Neural cell (in vitro differentiated cells): ENCODE measurements at regions not wholly inside any gene's neighbourhood (a gene's known extent, or its start where the extent isn't known, plus 50 kb on each side); places are given as distances from the start of the nearest gene placed in this dataset.

Experiments
- H2AFZ ChIP-seq: fragments of 200-600, 300-800 bp; sonication (generic), shearing (Covaris generic); 2 replicates; pipeline ENCODE4 v1.6.0; 2014; ENCODE audit warnings: low read depth, mild to moderate bottlenecking, antibody characterized with exemption, low read length, moderate library complexity
- H3F3A ChIP-seq: fragments of 200-600 bp; shearing (Covaris generic); 2 replicates; pipeline ENCODE4 v1.6.1; 2016; ENCODE audit warnings: mild to moderate bottlenecking, moderate library complexity, mixed read lengths, antibody characterized with exemption, low read length; ENCODE audit not compliant: insufficient read depth, poor library complexity, severe bottlenecking
- H3K27ac ChIP-seq: fragments of 200-600, 300-800 bp; sonication (generic), shearing (Covaris generic); 2 replicates; pipeline ENCODE4 v1.5.1; 2014; ENCODE audit warnings: mild to moderate bottlenecking, low read length, moderate library complexity
- H3K27me3 ChIP-seq: fragments of 300-800, 200-600 bp; sonication (generic), shearing (Covaris generic); 2 replicates; pipeline ENCODE4 v1.6.0; 2014; ENCODE audit warnings: mild to moderate bottlenecking, low read depth, low read length, moderate library complexity; ENCODE audit not compliant: insufficient read depth
- H3K36me3 ChIP-seq: fragments of 300-800, 200-600 bp; sonication (generic), shearing (Covaris generic); 2 replicates; pipeline ENCODE4 v1.5.1; 2014; ENCODE audit warnings: mild to moderate bottlenecking, antibody characterized with exemption, low read length, moderate library complexity; ENCODE audit not compliant: insufficient read depth
- H3K4me2 ChIP-seq: fragments of 300-800, 200-600 bp; sonication (generic), shearing (Covaris generic); 2 replicates; pipeline ENCODE4 v1.6.0; 2014; ENCODE audit warnings: mild to moderate bottlenecking, low read length
- H3K4me3 ChIP-seq: fragments of 300-800, 200-600 bp; sonication (generic), shearing (Covaris generic); 2 replicates; pipeline ENCODE4 v1.5.1; 2014; ENCODE audit warnings: mild to moderate bottlenecking, low read length, moderate library complexity
- H3K79me2 ChIP-seq: fragments of 200-600 bp; shearing (Covaris generic); replicated peaks from 2 replicates; pipeline ENCODE4 v1.6.0; 2014; ENCODE audit warnings: mild to moderate bottlenecking, low read length, moderate library complexity; ENCODE audit not compliant: insufficient read depth
- H3K9ac ChIP-seq: fragments of 300-800, 200-600 bp; sonication (generic), shearing (Covaris generic); 2 replicates; pipeline ENCODE4 v1.6.1; 2016; ENCODE audit warnings: mild to moderate bottlenecking, low read length, mixed read lengths
- H3K9me2 ChIP-seq: fragments of 200-600 bp; shearing (Covaris generic); 2 replicates; pipeline ENCODE4 v1.6.1; 2016; ENCODE audit warnings: mild to moderate bottlenecking, low read length, mixed read lengths; ENCODE audit not compliant: insufficient read depth
- H3K9me3 ChIP-seq: fragments of 200-600, 300-800 bp; sonication (generic), shearing (Covaris generic); 2 replicates; pipeline ENCODE4 v1.6.1; 2016; ENCODE audit warnings: mild to moderate bottlenecking, mixed run types, low read length, moderate library complexity, mixed read lengths
- H4K20me1 ChIP-seq: fragments of 200-600 bp; shearing (Covaris generic); 2 replicates; pipeline ENCODE4 v1.6.1; 2016; ENCODE audit warnings: mild to moderate bottlenecking, mixed run types; ENCODE audit not compliant: insufficient read depth
- EP300 ChIP-seq: fragments of 450-650 bp; conservative IDR thresholded peaks from 2 replicates; pipeline ENCODE4 v1.6.1; 2014; ENCODE audit warnings: antibody characterized with exemption, mild to moderate bottlenecking, moderate library complexity; ENCODE audit not compliant: poor library complexity, severe bottlenecking
- EZH2 ChIP-seq: fragments of 200-600, 300-800 bp; shearing (Covaris generic), sonication (generic); IDR thresholded peaks from 2 replicates; pipeline ENCODE4 v1.6.1; 2014; ENCODE audit warnings: antibody characterized with exemption, low read length, borderline replicate concordance, mild to moderate bottlenecking; ENCODE audit not compliant: insufficient read depth, poor library complexity, severe bottlenecking
- MXI1 ChIP-seq: fragments of 450-650 bp; conservative IDR thresholded peaks from 2 replicates; pipeline ENCODE4 v1.6.1; 2014; ENCODE audit warnings: antibody characterized with exemption, mild to moderate bottlenecking; ENCODE audit not compliant: poor library complexity, severe bottlenecking
- POLR2AphosphoS5 ChIP-seq: IDR thresholded peaks from 2 replicates; pipeline ENCODE4 v1.6.1; 2012
- RAD21 ChIP-seq: fragments of 450-650 bp; conservative IDR thresholded peaks from 2 replicates; pipeline ENCODE4 v1.6.1; 2014; ENCODE audit warnings: antibody characterized with exemption, mild to moderate bottlenecking, moderate library complexity
- SMC3 ChIP-seq: fragments of 450-650 bp; conservative IDR thresholded peaks from 2 replicates; pipeline ENCODE4 v1.6.1; 2014; ENCODE audit warnings: antibody characterized with exemption, mild to moderate bottlenecking, moderate library complexity; ENCODE audit not compliant: poor library complexity
- TAF1 ChIP-seq: IDR thresholded peaks from 2 replicates; pipeline ENCODE4 v1.6.1; 2012; ENCODE audit warnings: low read depth
- TF ChIP-seq, protein P1 (sequence below): IDR thresholded peaks from 2 replicates; pipeline ENCODE4 v1.6.1; 2012; ENCODE audit warnings: borderline replicate concordance
- TF ChIP-seq, protein P2 (sequence below): fragments of 450-650 bp; IDR thresholded peaks from 2 replicates; pipeline ENCODE4 v1.5.1; 2014; ENCODE audit warnings: antibody characterized with exemption, mild to moderate bottlenecking, moderate library complexity; ENCODE audit not compliant: poor library complexity, severe bottlenecking

DNA sequence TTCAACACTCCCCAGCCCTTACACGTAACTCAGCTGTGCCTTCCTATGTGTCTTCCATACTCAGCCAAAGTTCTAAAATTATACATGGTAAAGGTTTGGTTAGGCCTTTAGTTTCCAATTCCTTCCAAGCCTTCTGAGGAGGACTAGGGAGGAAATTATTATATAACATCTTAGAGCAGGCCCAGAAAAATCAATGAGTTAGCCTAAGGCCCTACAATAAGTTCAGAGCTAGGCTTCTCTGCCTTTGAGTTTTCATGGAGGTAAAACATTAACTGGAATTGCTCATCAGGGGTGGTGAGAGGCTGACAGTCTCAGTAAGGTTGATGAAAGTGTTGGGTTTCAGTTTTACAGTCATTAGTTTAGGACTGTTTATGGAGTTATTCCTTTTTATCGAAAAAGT is 286.0 kb downstream of the ADGB start:
- Histone ChIP-seq H3K27me3 (no peaks in the 10 kb centered on the region), H3K36me3 (no peaks in the 10 kb centered on the region), H3K9ac (no peak overlapping the region), H4K20me1 (no peaks in the 10 kb centered on the region), H3K9me3 (no peaks in the 10 kb centered on the region), H2AFZ (no peak overlapping the region), H3K27ac (no peak overlapping the region), H3K4me3 (no peak overlapping the region), H3K4me2 (no peak overlapping the region), H3K9me2 (no peaks in the 10 kb centered on the region), H3F3A (no peaks in the 10 kb centered on the region), H3K79me2 (no peaks in the 10 kb centered on the region)
- TF ChIP-seq EZH2 (no peak), SMC3 (no peak), MXI1 (no peak), POLR2AphosphoS5 (no peak), EP300 (no peak), RAD21 (no peak), TAF1 (no peak)
- TF ChIP-seq, protein P1, sequence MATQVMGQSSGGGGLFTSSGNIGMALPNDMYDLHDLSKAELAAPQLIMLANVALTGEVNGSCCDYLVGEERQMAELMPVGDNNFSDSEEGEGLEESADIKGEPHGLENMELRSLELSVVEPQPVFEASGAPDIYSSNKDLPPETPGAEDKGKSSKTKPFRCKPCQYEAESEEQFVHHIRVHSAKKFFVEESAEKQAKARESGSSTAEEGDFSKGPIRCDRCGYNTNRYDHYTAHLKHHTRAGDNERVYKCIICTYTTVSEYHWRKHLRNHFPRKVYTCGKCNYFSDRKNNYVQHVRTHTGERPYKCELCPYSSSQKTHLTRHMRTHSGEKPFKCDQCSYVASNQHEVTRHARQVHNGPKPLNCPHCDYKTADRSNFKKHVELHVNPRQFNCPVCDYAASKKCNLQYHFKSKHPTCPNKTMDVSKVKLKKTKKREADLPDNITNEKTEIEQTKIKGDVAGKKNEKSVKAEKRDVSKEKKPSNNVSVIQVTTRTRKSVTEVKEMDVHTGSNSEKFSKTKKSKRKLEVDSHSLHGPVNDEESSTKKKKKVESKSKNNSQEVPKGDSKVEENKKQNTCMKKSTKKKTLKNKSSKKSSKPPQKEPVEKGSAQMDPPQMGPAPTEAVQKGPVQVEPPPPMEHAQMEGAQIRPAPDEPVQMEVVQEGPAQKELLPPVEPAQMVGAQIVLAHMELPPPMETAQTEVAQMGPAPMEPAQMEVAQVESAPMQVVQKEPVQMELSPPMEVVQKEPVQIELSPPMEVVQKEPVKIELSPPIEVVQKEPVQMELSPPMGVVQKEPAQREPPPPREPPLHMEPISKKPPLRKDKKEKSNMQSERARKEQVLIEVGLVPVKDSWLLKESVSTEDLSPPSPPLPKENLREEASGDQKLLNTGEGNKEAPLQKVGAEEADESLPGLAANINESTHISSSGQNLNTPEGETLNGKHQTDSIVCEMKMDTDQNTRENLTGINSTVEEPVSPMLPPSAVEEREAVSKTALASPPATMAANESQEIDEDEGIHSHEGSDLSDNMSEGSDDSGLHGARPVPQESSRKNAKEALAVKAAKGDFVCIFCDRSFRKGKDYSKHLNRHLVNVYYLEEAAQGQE: no peak
- TF ChIP-seq, protein P2, sequence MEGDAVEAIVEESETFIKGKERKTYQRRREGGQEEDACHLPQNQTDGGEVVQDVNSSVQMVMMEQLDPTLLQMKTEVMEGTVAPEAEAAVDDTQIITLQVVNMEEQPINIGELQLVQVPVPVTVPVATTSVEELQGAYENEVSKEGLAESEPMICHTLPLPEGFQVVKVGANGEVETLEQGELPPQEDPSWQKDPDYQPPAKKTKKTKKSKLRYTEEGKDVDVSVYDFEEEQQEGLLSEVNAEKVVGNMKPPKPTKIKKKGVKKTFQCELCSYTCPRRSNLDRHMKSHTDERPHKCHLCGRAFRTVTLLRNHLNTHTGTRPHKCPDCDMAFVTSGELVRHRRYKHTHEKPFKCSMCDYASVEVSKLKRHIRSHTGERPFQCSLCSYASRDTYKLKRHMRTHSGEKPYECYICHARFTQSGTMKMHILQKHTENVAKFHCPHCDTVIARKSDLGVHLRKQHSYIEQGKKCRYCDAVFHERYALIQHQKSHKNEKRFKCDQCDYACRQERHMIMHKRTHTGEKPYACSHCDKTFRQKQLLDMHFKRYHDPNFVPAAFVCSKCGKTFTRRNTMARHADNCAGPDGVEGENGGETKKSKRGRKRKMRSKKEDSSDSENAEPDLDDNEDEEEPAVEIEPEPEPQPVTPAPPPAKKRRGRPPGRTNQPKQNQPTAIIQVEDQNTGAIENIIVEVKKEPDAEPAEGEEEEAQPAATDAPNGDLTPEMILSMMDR: no peak

DNA sequence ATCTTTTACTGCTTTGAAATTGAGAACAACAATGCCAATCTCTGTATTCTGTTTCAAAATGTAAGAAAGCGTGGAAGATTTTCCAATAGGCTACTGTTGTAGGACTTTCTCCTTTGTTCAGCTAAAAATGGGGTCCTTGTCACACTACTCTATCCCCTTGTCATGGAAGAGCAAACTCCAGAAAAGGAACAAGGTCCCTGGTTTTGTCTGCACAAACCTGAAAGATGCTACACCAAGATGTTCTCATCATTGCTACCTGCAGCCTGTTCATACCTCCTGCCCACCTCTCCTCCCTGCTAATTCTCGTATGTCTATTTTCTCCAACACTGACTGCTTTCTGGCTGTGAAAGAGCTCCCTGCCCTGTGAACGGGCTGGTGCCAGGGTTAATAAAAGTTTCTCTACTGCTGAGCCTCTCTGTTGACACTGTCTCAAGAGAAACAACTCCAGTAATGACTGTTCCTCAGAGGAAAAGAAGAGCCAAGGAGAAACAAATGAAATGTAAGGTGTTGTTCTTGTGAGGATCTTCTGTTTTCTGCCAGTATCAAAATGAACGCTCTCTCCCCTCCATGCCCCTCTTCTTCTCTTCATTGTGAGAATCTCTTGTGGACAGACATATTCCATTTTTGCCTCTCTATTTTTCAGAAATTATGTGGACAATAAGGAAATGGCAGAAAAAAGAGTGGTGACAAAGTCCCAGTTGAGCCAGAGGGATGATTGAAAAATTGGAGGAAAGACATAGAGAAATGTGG is 287.1 kb downstream of the ADGB start:
- Histone ChIP-seq H3K9ac (no peak overlapping the region), H2AFZ (no peak overlapping the region), H3F3A (no peaks in the 10 kb centered on the region), H3K4me2 (no peak overlapping the region), H3K9me3 (no peaks in the 10 kb centered on the region), H3K27me3 (no peaks in the 10 kb centered on the region), H3K4me3 (no peak overlapping the region), H3K36me3 (no peaks in the 10 kb centered on the region), H3K27ac (no peak overlapping the region), H4K20me1 (no peaks in the 10 kb centered on the region), H3K9me2 (no peaks in the 10 kb centered on the region), H3K79me2 (no peaks in the 10 kb centered on the region)
- TF ChIP-seq, protein P2: no peak
- no peak for TF ChIP-seq POLR2AphosphoS5
- TF ChIP-seq EZH2: no peak
- TF ChIP-seq TAF1: no peak
- no peak for TF ChIP-seq MXI1
